GM23248 (cell line): ENCODE measurements at regions not wholly inside any gene's neighbourhood (a gene's known extent, or its start where the extent isn't known, plus 50 kb on each side); places are given as distances from the start of the nearest gene placed in this dataset.

ENCODE experiments used
- DNase-seq: peaks from one replicate; pipeline ENCODE4 v3.0.0-alpha.2; 2015
- H2AFZ ChIP-seq: fragments of 200-600 bp; sonication (generic); 2 replicates; pipeline ENCODE4 v1.6.1; 2016; ENCODE audit warnings: antibody characterized with exemption
- H3F3A ChIP-seq: fragments of 200-600 bp; sonication (generic); 2 replicates; pipeline ENCODE4 v1.6.1; 2016; ENCODE audit warnings: mild to moderate bottlenecking, antibody characterized with exemption, mixed run types; ENCODE audit not compliant: insufficient read depth
- H3K27ac ChIP-seq: fragments of 200-600 bp; sonication (generic); 2 replicates; pipeline ENCODE4 v1.5.1; 2016; ENCODE audit warnings: mild to moderate bottlenecking
- H3K27me3 ChIP-seq: fragments of 200-600 bp; sonication (generic); replicated peaks from 2 replicates; pipeline ENCODE4 v1.6.1; 2016; ENCODE audit warnings: mild to moderate bottlenecking; ENCODE audit not compliant: insufficient read depth
- H3K36me3 ChIP-seq: fragments of 200-600 bp; sonication (generic); 2 replicates; pipeline ENCODE4 v1.6.1; 2016; ENCODE audit warnings: low read depth, mild to moderate bottlenecking
- H3K4me1 ChIP-seq: fragments of 200-600 bp; sonication (generic); 2 replicates; pipeline ENCODE4 v1.6.1; 2016; ENCODE audit warnings: mild to moderate bottlenecking; ENCODE audit not compliant: insufficient read depth
- H3K4me2 ChIP-seq: fragments of 200-600 bp; sonication (generic); one replicate; pipeline ENCODE4 v1.6.1; 2016; ENCODE audit warnings: mild to moderate bottlenecking; ENCODE audit not compliant: unreplicated experiment
- H3K4me3 ChIP-seq: fragments of 200-600 bp; sonication (generic); 2 replicates; pipeline ENCODE4 v1.5.1; 2016; ENCODE audit warnings: mild to moderate bottlenecking
- H3K79me2 ChIP-seq: fragments of 200-600 bp; sonication (generic); 2 replicates; pipeline ENCODE4 v1.6.1; 2016; ENCODE audit warnings: mild to moderate bottlenecking; ENCODE audit not compliant: insufficient read depth
- H3K9ac ChIP-seq: fragments of 200-600 bp; sonication (generic); 2 replicates; pipeline ENCODE4 v1.6.1; 2016; ENCODE audit warnings: mild to moderate bottlenecking
- H3K9me2 ChIP-seq: fragments of 200-600 bp; sonication (generic); 2 replicates; pipeline ENCODE4 v1.6.1; 2016; ENCODE audit warnings: mixed run types, mild to moderate bottlenecking, moderate library complexity; ENCODE audit not compliant: insufficient read depth
- H3K9me3 ChIP-seq: fragments of 200-600 bp; sonication (generic); one replicate; pipeline ENCODE4 v1.6.1; 2017; ENCODE audit warnings: low read depth
- H4K20me1 ChIP-seq: fragments of 200-600 bp; sonication (generic); 2 replicates; pipeline ENCODE4 v1.6.0; 2016; ENCODE audit not compliant: insufficient read depth
- EZH2 ChIP-seq: fragments of 200-600 bp; sonication (generic); IDR thresholded peaks from 2 replicates; pipeline ENCODE4 v1.6.1; 2018; ENCODE audit warnings: antibody characterized with exemption, mild to moderate bottlenecking; ENCODE audit not compliant: insufficient read depth, poor library complexity, severe bottlenecking
- EZH2phosphoT487 ChIP-seq: fragments of 200-600 bp; sonication (generic); IDR thresholded peaks from 2 replicates; pipeline ENCODE4 v1.6.1; 2018; ENCODE audit warnings: antibody characterized with exemption, moderate library complexity, mild to moderate bottlenecking, low read depth; ENCODE audit not compliant: insufficient read depth
- WGBS, 2 experiments: methylation state at CpG; one replicate each; pipeline ENCODE4 v1.1.6; 2015 to 2017; ENCODE audit warnings: low lambda C conversion rate in 2 of 2, low coverage in 1 of 2; ENCODE audit errors: missing lambda C conversion rate in 2 of 2; 5-methylcytosine and 5-hydroxymethylcytosine counted together
- in situ Hi-C: fragments of 300-500 bp; cut with MboI; formaldehyde crosslinking; loops from 2 replicates; pipeline ENCODE4 v1.15.0; 2020

GRCh38 chr1:90371448-90371813 lies 345.7 kb downstream of the BARHL2 start:
- Histone ChIP-seq H3K9me3 (no peaks in the 10 kb centered on the region), H3K27ac (no peak overlapping the region), H3F3A (no peaks in the 10 kb centered on the region), H3K9me2 (no peaks in the 10 kb centered on the region), H3K27me3 (no peaks in the 10 kb centered on the region), H3K4me2 (no peak overlapping the region), H3K36me3 (no peaks in the 10 kb centered on the region), H3K4me1 (no peaks in the 10 kb centered on the region), H2AFZ (no peak overlapping the region), H4K20me1 (no peaks in the 10 kb centered on the region), H3K4me3 (no peak overlapping the region), H3K9ac (no peak overlapping the region), H3K79me2 (no peaks in the 10 kb centered on the region)
- TF ChIP-seq EZH2 = no peak
- no peak for TF ChIP-seq EZH2phosphoT487
- WGBS, 2 experiments = 23 to 33% methylated on average over 1 of the region's 1 CpG
- DNase-seq = no peak
- in situ Hi-C loops = no loop called here

- H3K9me3 ChIP-seq = no peaks in the 10 kb centered on the region
- no peak overlapping the region for H3K27ac ChIP-seq
- no peaks in the 10 kb centered on the region for H3F3A ChIP-seq
- H3K36me3 ChIP-seq = no peaks in the 10 kb centered on the region
- in situ Hi-C loops = no loop called here
- TF ChIP-seq EZH2 (no peak), EZH2phosphoT487 (no peak)
- DNase-seq = no peak
- H3K4me1 ChIP-seq = no peaks in the 10 kb centered on the region
- no peak overlapping the region for H3K9ac ChIP-seq
- H2AFZ ChIP-seq = no peak overlapping the region
- no peaks in the 10 kb centered on the region for H3K79me2 ChIP-seq
- no peaks in the 10 kb centered on the region for H3K9me2 ChIP-seq
- no peak overlapping the region for H3K4me3 ChIP-seq
- H3K4me2 ChIP-seq = no peak overlapping the region
- H4K20me1 ChIP-seq = no peaks in the 10 kb centered on the region
- H3K27me3 ChIP-seq = no peaks in the 10 kb centered on the region
- WGBS, 2 experiments = 29 to 30% methylated on average over 4 of the region's 4 CpGs
Measured at GRCh38 chr1:90370686-90371447, 346.2 kb downstream of the BARHL2 start.

GRCh38 chr1:90362163-90362562 lies 354.9 kb downstream of the BARHL2 start:
- no peaks in the 10 kb centered on the region for H3F3A ChIP-seq
- in situ Hi-C loops = no loop called here
- H2AFZ ChIP-seq = no peak overlapping the region
- no peak overlapping the region for H3K4me3 ChIP-seq
- H3K27me3 ChIP-seq = no peaks in the 10 kb centered on the region
- H3K9ac ChIP-seq = no peak overlapping the region
- H3K9me2 ChIP-seq = no peaks in the 10 kb centered on the region
- H3K79me2 ChIP-seq = no peaks in the 10 kb centered on the region
- TF ChIP-seq EZH2 (no peak), EZH2phosphoT487 (no peak)
- H3K4me2 ChIP-seq = no peak overlapping the region
- no peak for DNase-seq
- H3K4me1 ChIP-seq = no peaks in the 10 kb centered on the region
- H4K20me1 ChIP-seq = no peaks in the 10 kb centered on the region
- no peaks in the 10 kb centered on the region for H3K36me3 ChIP-seq
- H3K9me3 ChIP-seq = no peaks in the 10 kb centered on the region
- H3K27ac ChIP-seq = no peak overlapping the region
- WGBS, 2 experiments = 57 to 66% methylated on average over 2 of the region's 2 CpGs

- Histone ChIP-seq H3K27me3 (no peaks in the 10 kb centered on the region), H3K9me2 (no peaks in the 10 kb centered on the region), H3F3A (no peaks in the 10 kb centered on the region), H3K4me2 (no peak overlapping the region), H3K27ac (no peak overlapping the region), H2AFZ (no peak overlapping the region), H4K20me1 (no peaks in the 10 kb centered on the region), H3K9ac (no peak overlapping the region), H3K36me3 (no peaks in the 10 kb centered on the region), H3K9me3 (no peaks in the 10 kb centered on the region), H3K4me3 (no peak overlapping the region), H3K79me2 (no peaks in the 10 kb centered on the region), H3K4me1 (no peaks in the 10 kb centered on the region)
- TF ChIP-seq EZH2phosphoT487 (no peak), EZH2 (no peak)
- no peak for DNase-seq
- in situ Hi-C loops = no loop called here
- 43 to 52% methylated on average over 1 of the region's 1 CpG for WGBS, 2 experiments
Measured at GRCh38 chr1:90361026-90361425, 356.1 kb downstream of the BARHL2 start.

- H3F3A ChIP-seq = no peaks in the 10 kb centered on the region
- no peaks in the 10 kb centered on the region for H4K20me1 ChIP-seq
- no peak overlapping the region for H3K27ac ChIP-seq
- no peak overlapping the region for H3K9ac ChIP-seq
- no peaks in the 10 kb centered on the region for H3K27me3 ChIP-seq
- no peaks in the 10 kb centered on the region for H3K79me2 ChIP-seq
- no peak overlapping the region for H3K4me2 ChIP-seq
- DNase-seq = no peak
- no peaks in the 10 kb centered on the region for H3K9me3 ChIP-seq
- H3K4me3 ChIP-seq = no peak overlapping the region
- H3K4me1 ChIP-seq = no peaks in the 10 kb centered on the region
- H3K36me3 ChIP-seq = no peaks in the 10 kb centered on the region
- TF ChIP-seq EZH2 = no peak
- no peak for TF ChIP-seq EZH2phosphoT487
- 58 to 61% methylated on average over 6 of the region's 6 CpGs for WGBS, 2 experiments
- no peak overlapping the region for H2AFZ ChIP-seq
- in situ Hi-C loops = no loop called here
- H3K9me2 ChIP-seq = no peaks in the 10 kb centered on the region
Measured at GRCh38 chr1:90359994-90360393, 357.1 kb downstream of the BARHL2 start.
